Endothelial cell of umbilical vein (primary cell): ENCODE measurements at regions not wholly inside any gene's neighbourhood (a gene's known extent, or its start where the extent isn't known, plus 50 kb on each side); places are given as distances from the start of the nearest gene placed in this dataset.

ENCODE experiments used
- BruUV-seq: library from RNA; stranded (reverse); fragments of 400-500 nt; replicated peaks from 2 replicates; lab custom pipeline; 2021; lab: Mats Ljungman, UMichigan
- CTCF ChIA-PET: fragments of 300-600, 350-600 bp; sonication (Branson Sonifier 250); formaldehyde crosslinking; loops from one replicate; lab custom pipeline; 2021; ENCODE audit warnings: antibody characterized with exemption, inconsistent platforms; lab: Charles Lee
- POLR2A ChIA-PET: fragments of 300-600, 350-600 bp; sonication (Branson Sonifier 250); formaldehyde crosslinking; loops from one replicate; lab custom pipeline; 2021; ENCODE audit warnings: antibody characterized with exemption, inconsistent platforms; lab: Charles Lee
- DNase-seq: peaks from one replicate; pipeline ENCODE4 v3.0.0-alpha.2; 2011; ENCODE audit warnings: low read depth, low spot score
- FAIRE-seq: peaks from 2 replicates; lab custom pipeline; 2011; peaks lifted over from hg19 to GRCh38; lab: Jason Lieb, UNC
- H2AFZ ChIP-seq: 2 replicates; pipeline ENCODE4 v1.6.0; 2012; ENCODE audit warnings: low read depth, low read length, control low read depth, inconsistent platforms
- H3K27ac ChIP-seq: 2 replicates; pipeline ENCODE4 v1.5.1; 2011; ENCODE audit warnings: low read depth, mild to moderate bottlenecking, control low read depth, low read length, moderate library complexity; ENCODE audit not compliant: insufficient read depth
- H3K27me3 ChIP-seq, 2 experiments: 2 replicates each; pipeline versions ENCODE4 v1.6.0 to v1.6.1; 2011; ENCODE audit warnings: low read length in 2 of 2, mixed read lengths in 1 of 2; ENCODE audit not compliant: control insufficient read depth in 2 of 2, insufficient read depth in 2 of 2
- H3K36me3 ChIP-seq, 2 experiments: 2 replicates in 1 of 2; 3 replicates in 1 of 2; pipeline ENCODE4 v1.5.1; 2011; ENCODE audit warnings: low read length in 2 of 2, mild to moderate bottlenecking in 1 of 2, moderate library complexity in 1 of 2; ENCODE audit not compliant: control insufficient read depth in 2 of 2, insufficient read depth in 2 of 2; ENCODE audit errors: extremely low read depth in 1 of 2
- H3K4me1 ChIP-seq: 3 replicates; pipeline ENCODE4 v1.5.1; 2011; ENCODE audit warnings: mild to moderate bottlenecking, low read length; ENCODE audit not compliant: control insufficient read depth, insufficient read depth; ENCODE audit errors: extremely low read depth
- H3K4me2 ChIP-seq: 2 replicates; pipeline ENCODE4 v1.6.1; 2011; ENCODE audit warnings: low read length, control low read depth, mixed read lengths; ENCODE audit not compliant: insufficient read depth
- H3K4me3 ChIP-seq, 3 experiments: fragments of 200-600 bp in 1 of 3; sonication (generic), shearing (Covaris generic) in 1 of 3; replicated peaks in 1 of 3; 2 replicates each; pipeline ENCODE4 v1.5.1; 2011 to 2016; ENCODE audit warnings: control low read depth in 3 of 3, low read length in 3 of 3, mild to moderate bottlenecking in 2 of 3, inconsistent platforms in 1 of 3, low read depth in 1 of 3, moderate library complexity in 1 of 3; ENCODE audit not compliant: insufficient read depth in 1 of 3
- H3K79me2 ChIP-seq: 2 replicates; pipeline ENCODE4 v1.6.0; 2012; ENCODE audit warnings: low read length, inconsistent platforms; ENCODE audit not compliant: control insufficient read depth, insufficient read depth
- H3K9ac ChIP-seq: replicated peaks from 2 replicates; pipeline ENCODE3; 2011; ENCODE audit warnings: low read length, control low read depth; ENCODE audit not compliant: insufficient read depth; ENCODE audit errors: extremely low read depth
- H3K9me1 ChIP-seq: replicated peaks from 3 replicates; pipeline ENCODE4 v1.6.0; 2011; ENCODE audit warnings: mild to moderate bottlenecking, low read length; ENCODE audit not compliant: control insufficient read depth, insufficient read depth; ENCODE audit errors: extremely low read depth
- H3K9me3 ChIP-seq: replicated peaks from 2 replicates; pipeline ENCODE4 v1.5.1; 2012; ENCODE audit warnings: low read length, inconsistent platforms; ENCODE audit not compliant: control insufficient read depth, insufficient read depth
- H4K20me1 ChIP-seq: replicated peaks from 2 replicates; pipeline ENCODE3; 2011; ENCODE audit warnings: mild to moderate bottlenecking, low read length; ENCODE audit not compliant: control insufficient read depth, insufficient read depth; ENCODE audit errors: extremely low read depth
- EZH2 ChIP-seq: IDR thresholded peaks from 2 replicates; pipeline ENCODE4 v1.6.1; 2012; ENCODE audit warnings: borderline replicate concordance, low read depth, mild to moderate bottlenecking, moderate library complexity, low read length, inconsistent platforms; ENCODE audit not compliant: severe bottlenecking
- FOS ChIP-seq: IDR thresholded peaks from 2 replicates; pipeline ENCODE4 v1.6.1; 2011; ENCODE audit warnings: mild to moderate bottlenecking, low read length, moderate library complexity, borderline replicate concordance; ENCODE audit not compliant: insufficient read depth
- GATA2 ChIP-seq: IDR thresholded peaks from 2 replicates; pipeline ENCODE4 v1.7.0; 2011; ENCODE audit warnings: low read depth, mild to moderate bottlenecking, moderate library complexity, mixed read lengths, low read length; ENCODE audit not compliant: insufficient read length, insufficient read depth
- JUN ChIP-seq: IDR thresholded peaks from 2 replicates; pipeline ENCODE4 v1.6.1; 2011; ENCODE audit warnings: borderline replicate concordance, low read depth; ENCODE audit not compliant: insufficient read length, insufficient read depth
- MYC ChIP-seq: IDR thresholded peaks from one replicate; pipeline ENCODE4 v1.6.1; 2011; ENCODE audit warnings: mild to moderate bottlenecking, low read depth, low read length
- POLR2A ChIP-seq: IDR thresholded peaks from 2 replicates; pipeline ENCODE4 v1.6.1; 2012; ENCODE audit warnings: low read depth, mild to moderate bottlenecking, control low read depth, low read length
- POLR2AphosphoS5 ChIP-seq: IDR thresholded peaks from 2 replicates; pipeline ENCODE4 v1.6.1; 2012; ENCODE audit warnings: low read depth, mild to moderate bottlenecking, control low read depth, low read length, moderate library complexity; ENCODE audit not compliant: insufficient read depth
- dilution Hi-C: fragments of 300-500 bp; cut with MboI; formaldehyde crosslinking; loops from one replicate; pipeline ENCODE4 v1.15.0; 2019; ENCODE audit warnings: low sequenced_read_pairs; ENCODE audit not compliant: extremely low pct_ligation_motif_present
- intact Hi-C: fragments of 100-400 bp; cut with micrococcal nuclease; formaldehyde crosslinking; loops from one replicate; pipeline ENCODE4 v1.10.0; 2022
- TF ChIP-seq, protein P1 (sequence below): IDR thresholded peaks from 2 replicates; pipeline ENCODE4 v1.6.1; 2011; ENCODE audit not compliant: insufficient read depth, insufficient read length
- TF ChIP-seq, protein P2 (sequence below), 2 donors: IDR thresholded peaks; 1 replicate in 1 of 2; 2 replicates in 1 of 2; pipeline ENCODE4 v1.5.1; 2011; ENCODE audit warnings: low read length in 2 of 2, mild to moderate bottlenecking in 2 of 2, moderate library complexity in 2 of 2, control low read depth in 1 of 2, inconsistent platforms in 1 of 2, low read depth in 1 of 2; ENCODE audit not compliant: insufficient read depth in 1 of 2; ENCODE audit errors: extremely low read depth in 1 of 2

DNA sequence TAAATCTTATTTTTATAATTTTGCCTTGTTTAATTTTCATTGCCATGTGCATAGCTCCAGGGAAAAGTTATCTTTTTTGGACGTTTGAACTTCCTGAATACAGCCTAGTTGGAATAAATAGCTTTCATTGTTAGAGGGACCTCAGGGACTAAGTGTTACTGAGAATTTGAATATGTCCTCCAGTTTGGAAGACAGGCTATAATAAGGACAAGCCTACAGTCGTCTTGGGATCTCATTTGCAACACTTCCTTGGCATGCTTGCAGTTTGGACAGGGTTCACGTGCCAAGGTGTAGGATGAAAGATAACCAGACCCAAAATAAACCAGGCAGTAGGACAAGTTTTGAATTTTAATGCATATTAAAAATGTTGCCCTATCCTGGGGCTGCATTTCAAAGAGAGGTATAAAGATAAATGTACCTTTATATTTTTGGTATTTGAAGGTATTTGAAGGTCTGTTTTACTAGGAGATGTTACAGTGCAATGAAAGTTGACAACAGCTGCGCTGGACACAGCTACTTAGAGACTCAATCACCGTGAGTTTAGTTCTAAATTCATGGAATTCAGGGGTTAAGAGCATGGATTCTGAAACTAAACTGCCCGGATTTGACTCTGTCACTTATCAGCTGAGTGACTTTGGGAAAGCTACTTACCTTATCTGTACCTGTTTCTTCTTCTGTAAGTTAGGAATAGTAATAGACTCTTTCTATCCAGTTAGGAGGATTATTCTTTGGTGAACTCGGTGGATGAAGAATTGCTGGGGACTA lies 134.1 kb downstream of the ACTBL2 start:
- no TSS peak for BruUV-seq
- H3K4me1 ChIP-seq, result no peaks in the 10 kb centered on the region
- no peak for DNase-seq
- dilution Hi-C loops (no loop called here), intact Hi-C loops (no loop called here)
- TF ChIP-seq GATA2 (no peak), EZH2 (no peak), FOS (no peak), MYC (no peak), POLR2A (no peak), POLR2AphosphoS5 (no peak), JUN (no peak)
- TF ChIP-seq, protein P1, sequence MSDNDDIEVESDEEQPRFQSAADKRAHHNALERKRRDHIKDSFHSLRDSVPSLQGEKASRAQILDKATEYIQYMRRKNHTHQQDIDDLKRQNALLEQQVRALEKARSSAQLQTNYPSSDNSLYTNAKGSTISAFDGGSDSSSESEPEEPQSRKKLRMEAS, result no peak
- TF ChIP-seq, protein P2, sequence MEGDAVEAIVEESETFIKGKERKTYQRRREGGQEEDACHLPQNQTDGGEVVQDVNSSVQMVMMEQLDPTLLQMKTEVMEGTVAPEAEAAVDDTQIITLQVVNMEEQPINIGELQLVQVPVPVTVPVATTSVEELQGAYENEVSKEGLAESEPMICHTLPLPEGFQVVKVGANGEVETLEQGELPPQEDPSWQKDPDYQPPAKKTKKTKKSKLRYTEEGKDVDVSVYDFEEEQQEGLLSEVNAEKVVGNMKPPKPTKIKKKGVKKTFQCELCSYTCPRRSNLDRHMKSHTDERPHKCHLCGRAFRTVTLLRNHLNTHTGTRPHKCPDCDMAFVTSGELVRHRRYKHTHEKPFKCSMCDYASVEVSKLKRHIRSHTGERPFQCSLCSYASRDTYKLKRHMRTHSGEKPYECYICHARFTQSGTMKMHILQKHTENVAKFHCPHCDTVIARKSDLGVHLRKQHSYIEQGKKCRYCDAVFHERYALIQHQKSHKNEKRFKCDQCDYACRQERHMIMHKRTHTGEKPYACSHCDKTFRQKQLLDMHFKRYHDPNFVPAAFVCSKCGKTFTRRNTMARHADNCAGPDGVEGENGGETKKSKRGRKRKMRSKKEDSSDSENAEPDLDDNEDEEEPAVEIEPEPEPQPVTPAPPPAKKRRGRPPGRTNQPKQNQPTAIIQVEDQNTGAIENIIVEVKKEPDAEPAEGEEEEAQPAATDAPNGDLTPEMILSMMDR (IDR thresholded peaks at IDR 0.05; ENCODE audit: extremely low read depth in 1 of 2, insufficient read depth in 1 of 2, low read depth in 1 of 2, low read length in 2 of 2), result no peak
- H3K27ac ChIP-seq, result no peak overlapping the region
- no peaks in the 10 kb centered on the region for H3K9me3 ChIP-seq
- H3K27me3 ChIP-seq, result no peaks in the 10 kb centered on the region
- ChIA-PET POLR2A (no interaction called here), CTCF (interaction anchor here (1.0 to 2.9 kb wide), 5 partner anchors 8 to 431 kb away, joined by 3 to 7 read pairs (median 4); no protein-coding TSS in a partner anchor)
- no peak for FAIRE-seq
- no peaks in the 10 kb centered on the region for H3K79me2 ChIP-seq
- H3K9ac ChIP-seq, result no peak overlapping the region
- H3K36me3 ChIP-seq, result no peaks in the 10 kb centered on the region
- no peak overlapping the region for H3K4me3 ChIP-seq
- no peaks in the 10 kb centered on the region for H4K20me1 ChIP-seq
- no peaks in the 10 kb centered on the region for H3K9me1 ChIP-seq
- H3K4me2 ChIP-seq, result no peak overlapping the region
- H2AFZ ChIP-seq, result no peak overlapping the region
